GM12874 (cell line): ENCODE measurements at regions not wholly inside any gene's neighbourhood (a gene's known extent, or its start where the extent isn't known, plus 50 kb on each side); places are given as distances from the start of the nearest gene placed in this dataset.
A peak's percentile ranks its signal among the peaks of the same experiment; 100 is the strongest.

Experiments
- CTCF ChIP-seq: IDR thresholded peaks from 2 replicates; pipeline ENCODE4 v1.5.1; 2011; ENCODE audit warnings: low read depth, mild to moderate bottlenecking, control low read depth, low read length, moderate library complexity; ENCODE audit not compliant: insufficient read depth

- peak; percentile 92 for TF ChIP-seq CTCF
Measured at GRCh38 chr15:31215490-31216214, 111.0 kb upstream of the KLF13 start.

GRCh38 chr15:31216215-31216911 is 110.3 kb upstream of the KLF13 start:
- no peak for TF ChIP-seq CTCF

- no peak for TF ChIP-seq CTCF
Measured at GRCh38 chr15:31217067-31217466, 109.6 kb upstream of the KLF13 start.

GRCh38 chr15:31217566-31218270 is 108.9 kb upstream of the KLF13 start:
- TF ChIP-seq CTCF: no peak

- TF ChIP-seq CTCF: no peak
Measured at GRCh38 chr15:31219221-31219620, 107.4 kb upstream of the KLF13 start.

GRCh38 chr15:31221936-31222515 is 104.6 kb upstream of the KLF13 start:
- TF ChIP-seq CTCF: no peak

GRCh38 chr15:31222773-31223341 is 103.8 kb upstream of the KLF13 start:
- no peak for TF ChIP-seq CTCF
